ENCODE measurements at regions not wholly inside any gene's neighbourhood (a gene's known extent, or its start where the extent isn't known, plus 50 kb on each side); places are given as distances from the start of the nearest gene placed in this dataset.

GRCh38 chr1:106266786-106267185, 789.7 kb upstream of the PRMT6 start:
- TF ChIP-seq EZH2 (optimal IDR thresholded peaks at IDR 0.05; ENCODE audit: low read depth, low read length) = no peak
- TF ChIP-seq CTCF (IDR thresholded peaks at IDR 0.05; ENCODE audit: low read length) = no peak
- no peak for TF ChIP-seq EZH2phosphoT487 (IDR thresholded peaks at IDR 0.05; ENCODE audit: low read length)

All from MM.1S (cell line).